DMS 273 (cell line): ENCODE measurements at regions not wholly inside any gene's neighbourhood (a gene's known extent, or its start where the extent isn't known, plus 50 kb on each side); places are given as distances from the start of the nearest gene placed in this dataset.

Experiments used
- DNase-seq: peaks from one replicate; lab custom pipeline; 2025; ENCODE audit not compliant: unreplicated experiment; lab: John Stamatoyannopoulos, UW

- DNase-seq, result no peak
Measured at GRCh38 chr2:236673126-236673822, 103.6 kb downstream of the ACKR3 start.

- DNase-seq, result no peak
Measured at GRCh38 chr2:236673823-236674185, 104.2 kb downstream of the ACKR3 start.

GRCh38 chr2:236674238-236674637 is 104.6 kb downstream of the ACKR3 start:
- no peak for DNase-seq

GRCh38 chr2:236674646-236675045 is 105.0 kb downstream of the ACKR3 start:
- no peak for DNase-seq

GRCh38 chr2:236675051-236675450 is 105.4 kb downstream of the ACKR3 start:
- DNase-seq, result no peak

GRCh38 chr2:236675526-236675925 is 105.9 kb downstream of the ACKR3 start:
- no peak for DNase-seq

- peak; percentile 69 for DNase-seq
Measured at GRCh38 chr2:236676136-236676873, 106.7 kb downstream of the ACKR3 start.

- peak; percentile 88 for DNase-seq
Measured at GRCh38 chr2:236677368-236677767, 107.7 kb downstream of the ACKR3 start.

- DNase-seq, result no peak
Measured at GRCh38 chr2:236678307-236678975, 108.8 kb downstream of the ACKR3 start.

- no peak for DNase-seq
Measured at GRCh38 chr2:236679884-236680860, 110.5 kb downstream of the ACKR3 start.

GRCh38 chr2:236682651-236683422 is 113.2 kb downstream of the ACKR3 start:
- no peak for DNase-seq

GRCh38 chr2:236684504-236685256 is 115.1 kb downstream of the ACKR3 start:
- no peak for DNase-seq

GRCh38 chr2:236685361-236685760 is 115.7 kb downstream of the ACKR3 start:
- DNase-seq, result no peak

GRCh38 chr2:236685979-236686520 is 116.4 kb downstream of the ACKR3 start:
- DNase-seq, result no peak

GRCh38 chr2:236686561-236686960 is 116.9 kb downstream of the ACKR3 start:
- DNase-seq, result no peak

GRCh38 chr2:236687296-236687965 is 117.8 kb downstream of the ACKR3 start:
- no peak for DNase-seq

GRCh38 chr2:236688157-236688556 is 118.5 kb downstream of the ACKR3 start:
- DNase-seq, result no peak

- no peak for DNase-seq
Measured at GRCh38 chr2:236688563-236689392, 119.2 kb downstream of the ACKR3 start.
